Aorta (tissue), 5 donors: ENCODE measurements at regions not wholly inside any gene's neighbourhood (a gene's known extent, or its start where the extent isn't known, plus 50 kb on each side); places are given as distances from the start of the nearest gene placed in this dataset.
"Not testable (repeated sequence)": the region's sequence is repeated elsewhere in the genome, so short reads cannot be mapped to it uniquely, and the experiment has no call there.

Source experiments
- ATAC-seq: fragments of 200-7000 bp; cut with Tn5 transposase; one replicate; pipeline ENCODE4 v1.9.1; 2022; ENCODE audit warnings: moderate library complexity; ENCODE audit not compliant: low FRiP score
- DNase-seq, 2 donors: peaks; one replicate each; pipeline ENCODE4 v3.0.0-alpha.2; 2020
- H3K27ac ChIP-seq, 2 donors: one replicate each; pipeline ENCODE4 v1.5.1; 2013; ENCODE audit warnings: low read length in 2 of 2, mild to moderate bottlenecking in 2 of 2, moderate library complexity in 2 of 2, control low read depth in 1 of 2, inconsistent platforms in 1 of 2, low read depth in 1 of 2
- H3K27me3 ChIP-seq, 2 donors: one replicate each; pipeline ENCODE4 v1.6.1; 2013; ENCODE audit warnings: control low read depth in 1 of 2, low read length in 1 of 2, mild to moderate bottlenecking in 1 of 2, moderate library complexity in 1 of 2; ENCODE audit not compliant: insufficient read depth in 2 of 2, control insufficient read depth in 1 of 2
- H3K36me3 ChIP-seq, 2 donors: one replicate each; pipeline ENCODE4 v1.6.1; 2013; ENCODE audit warnings: control low read depth in 1 of 2, low read length in 1 of 2, mild to moderate bottlenecking in 1 of 2; ENCODE audit not compliant: insufficient read depth in 2 of 2, control insufficient read depth in 1 of 2
- H3K4me1 ChIP-seq, 2 donors: one replicate each; pipeline ENCODE4 v1.6.1; 2013; ENCODE audit warnings: low read length in 2 of 2, control low read depth in 1 of 2, mild to moderate bottlenecking in 1 of 2, moderate library complexity in 1 of 2; ENCODE audit not compliant: insufficient read depth in 2 of 2, control insufficient read depth in 1 of 2
- H3K4me3 ChIP-seq, 2 donors: one replicate each; pipeline ENCODE4 v1.5.1; 2013; ENCODE audit warnings: low read length in 2 of 2, control low read depth in 1 of 2, mild to moderate bottlenecking in 1 of 2
- H3K9me3 ChIP-seq: one replicate; pipeline ENCODE4 v1.6.1; 2013; ENCODE audit warnings: mild to moderate bottlenecking, low read length; ENCODE audit not compliant: control insufficient read depth
- WGBS, 2 donors: extraction: QIAGEN DNeasy Blood & Tissue Kit; methylation state at CpG; one replicate each; pipeline ENCODE4 v1.1.7; 2013; 5-methylcytosine and 5-hydroxymethylcytosine counted together
- intact Hi-C, 2 donors: fragments of 100-400 bp; cut with DNase I; formaldehyde crosslinking; loops; one replicate each; pipeline versions ENCODE4 v1.14.2 to v1.15.0; 2022
- donor health status: healthy with polysubstance abuse.
- donor health status: Bipolar disorder and iron deficiency.
- donor health status: DM: no; HTN: no; CAD: no.
- donor health status: DM: no; HTN: no; CAD: no.
- donor health status: DM: yes; HTN: yes; CAD: no.

- ATAC-seq = no peak
- no peak for DNase-seq
- 41 to 55% methylated on average over 1 of the region's 1 CpG for WGBS, 2 donors
- no peaks in the 10 kb centered on the region for H3K9me3 ChIP-seq
- H3K27ac ChIP-seq = no peak overlapping the region
- H3K4me1 ChIP-seq = no peaks in the 10 kb centered on the region
- H3K36me3 ChIP-seq = no peaks in the 10 kb centered on the region
- intact Hi-C loops = no loop called here
- no peak overlapping the region for H3K4me3 ChIP-seq
- H3K27me3 ChIP-seq = no peaks in the 10 kb centered on the region
Observed at GRCh38 chr20:19125508-19125907, 86.9 kb upstream of the SLC24A3 start.

GRCh38 chr20:19129306-19129705 is 83.1 kb upstream of the SLC24A3 start:
- intact Hi-C loops = no loop called here
- no peak overlapping the region for H3K4me3 ChIP-seq
- no peaks in the 10 kb centered on the region for H3K27me3 ChIP-seq
- H3K9me3 ChIP-seq = peaks cover 2% of the 10 kb centered on the region
- no peak overlapping the region for H3K27ac ChIP-seq
- ATAC-seq = no peak
- WGBS, 2 donors = 88 to 96% methylated on average over 1 of the region's 1 CpG
- H3K36me3 ChIP-seq = no peaks in the 10 kb centered on the region
- H3K4me1 ChIP-seq = no peaks in the 10 kb centered on the region
- DNase-seq = no peak

GRCh38 chr20:19129976-19130612 is 82.3 kb upstream of the SLC24A3 start:
- Histone ChIP-seq H3K4me3 (no peak overlapping the region), H3K27ac (no peak overlapping the region), H3K36me3 (no peaks in the 10 kb centered on the region), H3K9me3 (peaks cover 2% of the 10 kb centered on the region), H3K4me1 (no peaks in the 10 kb centered on the region), H3K27me3 (no peaks in the 10 kb centered on the region)
- no peak for ATAC-seq
- intact Hi-C loops = no loop called here
- no peak for DNase-seq
- 48 to 61% methylated on average over 5 of the region's 5 CpGs for WGBS, 2 donors

- no peak for DNase-seq
- intact Hi-C loops = no loop called here
- WGBS, 2 donors = 93 to 96% methylated on average over 4 of the region's 4 CpGs
- Histone ChIP-seq H3K36me3 (no peaks in the 10 kb centered on the region), H3K9me3 (peaks cover 2% of the 10 kb centered on the region), H3K27ac (no peak overlapping the region), H3K4me3 (no peak overlapping the region), H3K27me3 (no peaks in the 10 kb centered on the region), H3K4me1 (no peaks in the 10 kb centered on the region)
- no peak for ATAC-seq
Observed at GRCh38 chr20:19130613-19130984, 81.8 kb upstream of the SLC24A3 start.

GRCh38 chr20:19137641-19138040 is 74.8 kb upstream of the SLC24A3 start:
- DNase-seq (no peak), ATAC-seq (no peak)
- no peak overlapping the region for H3K4me3 ChIP-seq
- H3K4me1 ChIP-seq = no peaks in the 10 kb centered on the region
- intact Hi-C loops = no loop called here
- 72 to 79% methylated on average over 3 of the region's 3 CpGs for WGBS, 2 donors
- H3K36me3 ChIP-seq = no peaks in the 10 kb centered on the region
- no peaks in the 10 kb centered on the region for H3K27me3 ChIP-seq
- H3K9me3 ChIP-seq = peaks cover 2% of the 10 kb centered on the region
- H3K27ac ChIP-seq = no peak overlapping the region

- Histone ChIP-seq H3K9me3 (peaks cover 2% of the 10 kb centered on the region), H3K4me1 (no peaks in the 10 kb centered on the region), H3K4me3 (no peak overlapping the region), H3K27me3 (no peaks in the 10 kb centered on the region), H3K27ac (no peak overlapping the region), H3K36me3 (no peaks in the 10 kb centered on the region)
- whole genome bisulfite sequencing, 2 donors = 84 to 100% methylated on average over 1 of the region's 1 CpG
- ATAC-seq = no peak
- intact Hi-C loops = no loop called here
- DNase-seq = no peak
Observed at GRCh38 chr20:19138758-19139157, 73.7 kb upstream of the SLC24A3 start.

- H3K4me3 ChIP-seq, DNase-seq, intact Hi-C loops, H3K4me1 ChIP-seq, H3K27me3 ChIP-seq, H3K9me3 ChIP-seq, H3K27ac ChIP-seq, ATAC-seq, H3K36me3 ChIP-seq: not testable (repeated sequence)
- 86 to 93% methylated on average over 2 of the region's 2 CpGs for WGBS, 2 donors
Observed at GRCh38 chr20:19139584-19139983, 72.9 kb upstream of the SLC24A3 start.

GRCh38 chr20:19141998-19142397 is 70.4 kb upstream of the SLC24A3 start:
- WGBS, 2 donors = 83 to 90% methylated on average over 3 of the region's 3 CpGs
- Histone ChIP-seq H3K4me3 (no peak overlapping the region), H3K27ac (no peak overlapping the region), H3K27me3 (peaks cover 0 to 2% of the 10 kb centered on the region in 2 donors), H3K9me3 (no peaks in the 10 kb centered on the region), H3K36me3 (no peaks in the 10 kb centered on the region), H3K4me1 (no peaks in the 10 kb centered on the region)
- intact Hi-C loops = no loop called here
- DNase-seq = no peak
- no peak for ATAC-seq

GRCh38 chr20:19143890-19144289 is 68.6 kb upstream of the SLC24A3 start:
- Histone ChIP-seq H3K4me3 (no peak overlapping the region), H3K36me3 (no peaks in the 10 kb centered on the region), H3K4me1 (no peaks in the 10 kb centered on the region), H3K27ac (no peak overlapping the region), H3K27me3 (peaks cover 0 to 2% of the 10 kb centered on the region in 2 donors), H3K9me3 (no peaks in the 10 kb centered on the region)
- ATAC-seq (no peak), DNase-seq (no peak)
- intact Hi-C loops = no loop called here
- 93 to 97% methylated on average over 2 of the region's 2 CpGs for WGBS, 2 donors
